Naive thymus-derived CD4-positive, alpha-beta T cell (primary cell): ENCODE measurements at regions not wholly inside any gene's neighbourhood (a gene's known extent, or its start where the extent isn't known, plus 50 kb on each side); places are given as distances from the start of the nearest gene placed in this dataset.

Experiments
- ATAC-seq: fragments of 150-1000 bp; cut with Tn5 transposase; 2 replicates; pipeline ENCODE4 v1.10.0; 2021; ENCODE audit warnings: mild to moderate bottlenecking, moderate library complexity
- CTCF ChIA-PET: fragments of 350-600 bp; sonication (Branson Sonifier 250); formaldehyde crosslinking; loops from one replicate; lab custom pipeline; 2021; ENCODE audit warnings: antibody characterized with exemption; lab: Charles Lee
- POLR2A ChIA-PET: fragments of 350-600 bp; sonication (Branson Sonifier 250); formaldehyde crosslinking; loops from one replicate; lab custom pipeline; 2021; ENCODE audit warnings: antibody characterized with exemption, inconsistent platforms; lab: Charles Lee
- DNase-seq, 9 donors: peaks; one replicate each; pipeline versions ENCODE4 v3.0.0 to v3.0.0-alpha.2; 2020 to 2022; ENCODE audit warnings: mixed read lengths in 1 of 9
- H3K27ac ChIP-seq: one replicate; pipeline ENCODE4 v1.7.0; 2013; ENCODE audit warnings: mild to moderate bottlenecking, low read depth, low read length, moderate library complexity
- H3K27me3 ChIP-seq, 2 donors: one replicate each; pipeline ENCODE4 v1.7.0; 2013; ENCODE audit warnings: low read length in 2 of 2, mild to moderate bottlenecking in 2 of 2, moderate library complexity in 2 of 2; ENCODE audit not compliant: control insufficient read depth in 2 of 2, insufficient read depth in 2 of 2
- H3K36me3 ChIP-seq, 3 experiments: 1 replicate in 2 of 3; 2 replicates in 1 of 3; pipeline ENCODE4 v1.7.0; 2013; ENCODE audit warnings: low read length in 3 of 3, mild to moderate bottlenecking in 3 of 3, moderate library complexity in 1 of 3; ENCODE audit not compliant: insufficient read depth in 3 of 3, control insufficient read depth in 2 of 3
- H3K4me1 ChIP-seq, 2 donors: one replicate each; pipeline ENCODE4 v1.7.0; 2013; ENCODE audit warnings: low read length in 2 of 2, mild to moderate bottlenecking in 2 of 2, moderate library complexity in 1 of 2; ENCODE audit not compliant: control insufficient read depth in 2 of 2, insufficient read depth in 2 of 2
- H3K4me3 ChIP-seq: 2 replicates; pipeline ENCODE4 v1.7.0; 2013; ENCODE audit warnings: mild to moderate bottlenecking, low read length
- H3K9me3 ChIP-seq, 3 experiments: 1 replicate in 2 of 3; 2 replicates in 1 of 3; pipeline ENCODE4 v1.7.0; 2013; ENCODE audit warnings: low read length in 3 of 3; ENCODE audit not compliant: control insufficient read depth in 2 of 3
- H3K27ac Mint-ChIP-seq, 9 donors: one replicate each; pipeline ENCODE4 v1.8.0; 2020 to 2022; ENCODE audit warnings: mixed read lengths in 9 of 9, mild to moderate bottlenecking in 8 of 9, moderate library complexity in 5 of 9, inconsistent platforms in 2 of 9
- H3K27me3 Mint-ChIP-seq, 5 donors: one replicate each; pipeline ENCODE4 v1.8.0; 2021 to 2022; ENCODE audit warnings: mixed read lengths in 5 of 5, mild to moderate bottlenecking in 1 of 5
- H3K36me3 Mint-ChIP-seq, 5 donors: one replicate each; pipeline ENCODE4 v1.8.0; 2020 to 2022; ENCODE audit warnings: mixed read lengths in 5 of 5, mild to moderate bottlenecking in 3 of 5, inconsistent platforms in 1 of 5
- H3K4me1 Mint-ChIP-seq, 7 donors: one replicate each; pipeline ENCODE4 v1.8.0; 2020 to 2022; ENCODE audit warnings: mixed read lengths in 7 of 7, mild to moderate bottlenecking in 3 of 7, inconsistent platforms in 1 of 7
- H3K4me3 Mint-ChIP-seq, 10 donors: one replicate each; pipeline ENCODE4 v1.8.0; 2020 to 2022; ENCODE audit warnings: mild to moderate bottlenecking in 10 of 10, mixed read lengths in 10 of 10, moderate library complexity in 6 of 10, inconsistent platforms in 2 of 10
- H3K9me3 Mint-ChIP-seq, 11 donors: one replicate each; pipeline ENCODE4 v1.8.0; 2020 to 2022; ENCODE audit warnings: mixed read lengths in 11 of 11, mild to moderate bottlenecking in 4 of 11, inconsistent platforms in 1 of 11, moderate library complexity in 1 of 11
- intact Hi-C, 2 donors: fragments of 100-400 bp; cut with micrococcal nuclease; formaldehyde crosslinking; loops; one replicate each; pipeline ENCODE4 v1.15.1; 2023

GRCh38 chr1:222865718-222866117 lies 50.9 kb downstream of the DISP1 start:
- no peak overlapping the region for H3K4me3 ChIP-seq
- H3K27ac ChIP-seq: no peak overlapping the region
- no peaks in the 10 kb centered on the region for H3K27me3 Mint-ChIP-seq
- no peaks in the 10 kb centered on the region for H3K9me3 ChIP-seq
- H3K27ac Mint-ChIP-seq: no peak overlapping the region
- no peaks in the 10 kb centered on the region for H3K9me3 Mint-ChIP-seq
- ATAC-seq (no peak), DNase-seq (no peak)
- no peaks in the 10 kb centered on the region for H3K27me3 ChIP-seq
- H3K36me3 ChIP-seq: no peaks in the 10 kb centered on the region
- H3K4me1 Mint-ChIP-seq: peaks cover 3 to 9% (median 7%) of the 10 kb centered on the region in 7 donors
- H3K4me3 Mint-ChIP-seq: no peak overlapping the region
- H3K36me3 Mint-ChIP-seq: peaks cover 0 to 14% (median 4%) of the 10 kb centered on the region in 5 donors
- POLR2A ChIA-PET: no interaction called here
- CTCF ChIA-PET: no interaction called here
- intact Hi-C loops: no loop called here
- H3K4me1 ChIP-seq: peaks cover 0 to 6% of the 10 kb centered on the region in 2 donors

- Histone ChIP-seq H3K36me3 (no peaks in the 10 kb centered on the region), H3K9me3 (no peaks in the 10 kb centered on the region), H3K27ac (no peak overlapping the region), H3K27me3 (no peaks in the 10 kb centered on the region), H3K4me3 (no peak overlapping the region), H3K4me1 (no peaks in the 10 kb centered on the region)
- no peak overlapping the region for H3K4me3 Mint-ChIP-seq
- H3K9me3 Mint-ChIP-seq: peaks cover 0 to 2% (median 0%) of the 10 kb centered on the region in 11 donors
- H3K4me1 Mint-ChIP-seq: peaks cover 0 to under 1% (median 0%) of the 10 kb centered on the region in 7 donors
- intact Hi-C loops: no loop called here
- no peak overlapping the region for H3K27ac Mint-ChIP-seq
- CTCF ChIA-PET: no interaction called here
- H3K36me3 Mint-ChIP-seq: peaks cover 0 to 16% (median 6%) of the 10 kb centered on the region in 5 donors
- POLR2A ChIA-PET: no interaction called here
- ATAC-seq (no peak), DNase-seq (no peak)
- H3K27me3 Mint-ChIP-seq: no peaks in the 10 kb centered on the region
These were observed 52.5 kb downstream of the DISP1 start for GRCh38 chr1:222867316-222867715.

- Mint-ChIP-seq H3K27ac (no peak overlapping the region), H3K4me1 (peaks cover 5 to 39% (median 30%) of the 10 kb centered on the region in 7 donors), H3K4me3 (no peak overlapping the region), H3K27me3 (no peaks in the 10 kb centered on the region), H3K36me3 (peaks cover 1 to 38% (median 29%) of the 10 kb centered on the region in 5 donors), H3K9me3 (peaks cover 3 to 21% (median 7%) of the 10 kb centered on the region in 11 donors)
- Histone ChIP-seq H3K27ac (no peak overlapping the region), H3K4me1 (no peaks in the 10 kb centered on the region), H3K27me3 (no peaks in the 10 kb centered on the region), H3K4me3 (no peak overlapping the region), H3K9me3 (no peaks in the 10 kb centered on the region), H3K36me3 (no peaks in the 10 kb centered on the region)
- ChIA-PET POLR2A (no interaction called here), CTCF (no interaction called here)
- intact Hi-C loops: no loop called here
- ATAC-seq (no peak), DNase-seq (no peak)
These were observed 61.3 kb downstream of the DISP1 start for GRCh38 chr1:222876182-222876581.

- Mint-ChIP-seq H3K27ac (peak overlapping the region in 1 of 9 donors; percentile 11), H3K36me3 (peaks cover 1 to 37% (median 22%) of the 10 kb centered on the region in 5 donors), H3K4me1 (peaks cover 6 to 39% (median 26%) of the 10 kb centered on the region in 7 donors), H3K9me3 (peaks cover 3 to 15% (median 6%) of the 10 kb centered on the region in 11 donors), H3K4me3 (no peak overlapping the region), H3K27me3 (no peaks in the 10 kb centered on the region)
- ChIA-PET CTCF (no interaction called here), POLR2A (no interaction called here)
- Histone ChIP-seq H3K27me3 (no peaks in the 10 kb centered on the region), H3K36me3 (no peaks in the 10 kb centered on the region), H3K9me3 (no peaks in the 10 kb centered on the region), H3K4me1 (no peaks in the 10 kb centered on the region), H3K27ac (no peak overlapping the region), H3K4me3 (no peak overlapping the region)
- intact Hi-C loops: no loop called here
- ATAC-seq (no peak), DNase-seq (no peak)
These were observed 63.0 kb downstream of the DISP1 start for GRCh38 chr1:222877854-222878253.

- CTCF ChIA-PET: no interaction called here
- Mint-ChIP-seq H3K27me3 (no peaks in the 10 kb centered on the region), H3K9me3 (peaks cover 0 to 5% (median 0%) of the 10 kb centered on the region in 11 donors), H3K27ac (no peak overlapping the region), H3K4me3 (no peak overlapping the region), H3K4me1 (peaks cover 5 to 30% (median 17%) of the 10 kb centered on the region in 7 donors), H3K36me3 (peaks cover 0 to 22% (median 9%) of the 10 kb centered on the region in 5 donors)
- no peak for ATAC-seq
- POLR2A ChIA-PET: no interaction called here
- Histone ChIP-seq H3K9me3 (no peaks in the 10 kb centered on the region), H3K36me3 (no peaks in the 10 kb centered on the region), H3K27ac (no peak overlapping the region), H3K4me3 (no peak overlapping the region), H3K27me3 (no peaks in the 10 kb centered on the region), H3K4me1 (no peaks in the 10 kb centered on the region)
- DNase-seq: no peak
- intact Hi-C loops: no loop called here
These were observed 65.7 kb downstream of the DISP1 start for GRCh38 chr1:222880587-222880986.

- DNase-seq: peak in 1 of 9 donors; percentile 7
- Histone ChIP-seq H3K27me3 (no peaks in the 10 kb centered on the region), H3K27ac (no peak overlapping the region), H3K9me3 (no peaks in the 10 kb centered on the region), H3K36me3 (no peaks in the 10 kb centered on the region), H3K4me1 (no peaks in the 10 kb centered on the region), H3K4me3 (no peak overlapping the region)
- CTCF ChIA-PET: no interaction called here
- intact Hi-C loops: no loop called here
- ATAC-seq: no peak
- H3K4me3 Mint-ChIP-seq: no peak overlapping the region
- no peaks in the 10 kb centered on the region for H3K9me3 Mint-ChIP-seq
- H3K27me3 Mint-ChIP-seq: no peaks in the 10 kb centered on the region
- H3K27ac Mint-ChIP-seq: no peak overlapping the region
- POLR2A ChIA-PET: interaction anchor here (0.7 kb wide), 1 partner anchor 46 kb away, joined by 4 read pairs; no protein-coding TSS in a partner anchor
- peaks cover 0 to 18% (median 5%) of the 10 kb centered on the region in 5 donors for H3K36me3 Mint-ChIP-seq
- peaks cover 4 to 16% (median 11%) of the 10 kb centered on the region in 7 donors for H3K4me1 Mint-ChIP-seq
These were observed 71.5 kb downstream of the DISP1 start for GRCh38 chr1:222886194-222886854.

GRCh38 chr1:222886878-222887351 lies 72.1 kb downstream of the DISP1 start:
- Mint-ChIP-seq H3K4me1 (peaks cover 3 to 16% (median 11%) of the 10 kb centered on the region in 7 donors), H3K4me3 (no peak overlapping the region), H3K9me3 (no peaks in the 10 kb centered on the region), H3K27me3 (no peaks in the 10 kb centered on the region), H3K36me3 (peaks cover 0 to 14% (median 5%) of the 10 kb centered on the region in 5 donors), H3K27ac (no peak overlapping the region)
- Histone ChIP-seq H3K36me3 (no peaks in the 10 kb centered on the region), H3K27ac (no peak overlapping the region), H3K27me3 (no peaks in the 10 kb centered on the region), H3K4me1 (no peaks in the 10 kb centered on the region), H3K4me3 (no peak overlapping the region), H3K9me3 (no peaks in the 10 kb centered on the region)
- POLR2A ChIA-PET: interaction anchor here (0.7 kb wide), 1 partner anchor 47 kb away, joined by 4 read pairs; no protein-coding TSS in a partner anchor
- intact Hi-C loops: no loop called here
- DNase-seq (no peak), ATAC-seq (no peak)
- CTCF ChIA-PET: no interaction called here
